ENCODE measurements at regions not wholly inside any gene's neighbourhood (a gene's known extent, or its start where the extent isn't known, plus 50 kb on each side); places are given as distances from the start of the nearest gene placed in this dataset.

GRCh38 chr17:77737442-77738265 lies 220.8 kb upstream of the TNRC6C start:
- DNase-seq = no peak

DNA sequence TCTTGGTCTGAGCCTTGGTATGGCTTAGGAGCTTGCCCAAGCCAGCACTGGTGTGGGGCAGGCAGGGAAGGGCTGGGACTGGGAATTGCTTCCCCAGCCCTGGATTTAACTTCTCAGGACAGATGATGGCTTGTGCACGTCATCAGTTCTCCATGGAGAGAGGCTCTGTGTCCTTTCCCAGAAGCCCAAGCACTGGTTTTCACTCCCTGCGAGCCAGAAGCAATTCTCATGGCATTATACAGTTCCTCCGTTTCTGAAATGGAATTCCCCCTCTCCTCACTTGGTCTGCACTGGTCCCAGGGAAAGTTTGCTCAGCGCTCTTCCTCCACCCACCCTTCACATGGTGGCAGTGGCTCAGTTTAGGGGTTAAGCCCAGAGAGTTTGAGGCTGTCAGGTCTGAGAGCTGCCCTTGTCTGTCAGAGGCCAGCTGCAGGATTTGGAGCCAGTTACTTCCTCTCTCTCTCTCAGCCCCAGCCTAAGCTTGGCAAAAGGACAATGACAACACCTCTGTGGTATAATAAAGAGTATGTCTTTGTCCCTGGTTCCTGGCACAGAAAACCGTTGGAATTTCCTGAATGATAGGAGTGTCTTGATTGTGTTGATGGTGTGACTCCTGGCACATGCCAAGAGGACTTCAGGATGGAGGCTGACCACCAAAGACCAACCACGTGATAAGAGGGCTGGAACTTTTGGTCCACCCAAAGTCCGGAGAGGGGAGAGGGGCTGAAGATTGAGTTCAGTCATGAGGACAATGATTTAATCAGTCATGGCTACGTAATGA lies 219.6 kb upstream of the TNRC6C start:
- DNase-seq = no peak

DNA sequence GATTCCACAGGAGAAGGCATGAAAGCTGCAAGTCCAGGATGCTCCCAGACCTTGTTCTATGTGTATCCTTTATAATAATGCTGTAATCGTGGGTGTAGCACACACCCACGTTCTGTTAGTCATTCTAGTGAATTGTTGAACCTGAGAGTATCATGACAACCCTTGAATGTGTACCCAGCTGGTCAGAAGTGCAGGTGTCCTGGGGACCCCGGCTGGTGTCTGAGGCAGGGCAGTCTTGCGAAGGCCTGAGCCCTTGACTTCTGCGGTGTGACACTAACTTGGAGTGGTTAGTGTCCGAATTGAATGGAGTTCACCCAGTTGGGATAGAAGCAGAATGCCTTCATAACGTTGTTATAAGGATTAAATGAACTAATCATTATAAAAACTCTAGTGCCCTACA lies 218.0 kb upstream of the TNRC6C start:
- DNase-seq = no peak

DNA sequence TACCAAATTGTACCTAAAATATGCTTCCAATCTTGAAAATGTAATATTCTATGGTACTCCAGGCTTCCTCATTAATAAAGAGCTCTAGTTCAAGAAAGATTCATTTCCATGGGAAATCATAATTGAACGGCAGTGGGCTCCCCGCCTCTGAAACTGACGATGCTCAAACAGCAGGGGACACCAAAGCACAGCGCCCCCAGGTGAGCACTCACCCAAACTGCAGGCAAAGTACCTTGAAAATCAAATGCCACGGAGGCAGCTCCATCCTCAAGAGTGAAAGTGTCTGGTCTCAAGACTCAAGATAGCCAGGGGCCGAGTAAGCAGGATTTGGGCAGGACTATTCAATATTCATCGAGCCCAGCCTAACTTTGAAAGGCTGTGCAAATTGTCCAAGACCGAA lies 217.4 kb upstream of the TNRC6C start:
- peak; percentile 36 for DNase-seq

GRCh38 chr17:77742579-77742978 lies 215.9 kb upstream of the TNRC6C start:
- DNase-seq = no peak

DNA sequence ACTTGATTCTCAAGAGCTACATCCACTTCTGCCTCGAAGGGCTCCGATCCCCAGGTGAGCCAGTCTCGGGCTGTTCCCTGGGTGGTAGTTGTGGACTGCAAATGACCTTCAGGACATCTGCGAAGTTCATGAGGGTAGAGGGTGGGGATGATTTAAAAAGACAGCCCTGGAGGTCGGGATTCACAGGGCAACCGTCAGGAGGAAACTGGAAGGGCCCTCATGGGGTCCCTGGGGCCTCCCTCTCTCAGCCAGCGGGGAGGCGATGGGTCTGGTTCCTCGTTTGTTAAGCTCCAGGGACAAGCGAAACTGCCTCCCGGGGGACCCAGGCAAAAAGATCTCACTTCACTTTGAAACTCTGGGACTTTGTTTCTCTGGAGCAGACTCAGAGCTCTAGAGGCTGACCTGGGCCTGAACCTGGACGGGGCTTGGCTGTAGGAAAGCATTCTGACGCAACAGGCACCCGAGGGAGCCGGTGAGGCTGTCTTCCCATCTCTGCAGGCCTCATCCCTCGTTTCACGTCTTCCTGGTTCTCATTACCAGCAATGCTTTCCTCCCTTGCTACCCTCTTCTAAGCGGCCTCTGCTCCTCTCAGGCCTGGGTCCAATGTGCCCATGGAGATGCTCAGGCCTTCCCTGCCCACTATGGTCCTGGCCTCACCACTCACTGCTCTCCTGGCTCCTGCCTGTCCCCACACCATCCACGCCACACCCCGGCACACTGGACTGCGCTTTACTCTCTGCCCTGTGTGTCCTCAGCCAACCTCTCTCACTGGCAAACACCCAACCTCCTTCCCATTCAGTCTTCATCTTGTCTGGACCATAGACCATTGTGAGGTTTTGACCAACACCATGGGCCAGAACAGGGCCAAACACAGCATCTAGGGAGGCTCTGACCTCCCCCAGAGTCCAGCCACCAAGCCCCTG lies 214.2 kb upstream of the TNRC6C start:
- DNase-seq = no peak

DNA sequence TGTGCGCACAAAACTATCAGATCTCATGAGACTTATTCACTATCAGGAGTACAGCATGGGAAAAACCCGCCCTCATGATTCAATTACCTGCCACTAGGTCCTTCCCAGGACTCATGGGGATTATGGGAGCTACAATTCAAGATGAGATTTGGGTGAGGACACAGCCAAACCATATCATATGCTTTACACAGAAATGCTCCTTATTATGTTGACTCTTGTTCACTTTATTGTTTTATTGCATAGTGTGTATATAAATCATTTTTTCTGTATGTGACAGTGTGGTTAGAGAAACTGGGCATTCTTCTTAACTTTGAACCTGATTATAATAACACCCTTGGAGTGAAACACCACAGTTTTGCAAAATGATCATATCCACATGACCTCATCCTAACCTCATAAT lies 212.8 kb upstream of the TNRC6C start:
- DNase-seq = no peak

DNA sequence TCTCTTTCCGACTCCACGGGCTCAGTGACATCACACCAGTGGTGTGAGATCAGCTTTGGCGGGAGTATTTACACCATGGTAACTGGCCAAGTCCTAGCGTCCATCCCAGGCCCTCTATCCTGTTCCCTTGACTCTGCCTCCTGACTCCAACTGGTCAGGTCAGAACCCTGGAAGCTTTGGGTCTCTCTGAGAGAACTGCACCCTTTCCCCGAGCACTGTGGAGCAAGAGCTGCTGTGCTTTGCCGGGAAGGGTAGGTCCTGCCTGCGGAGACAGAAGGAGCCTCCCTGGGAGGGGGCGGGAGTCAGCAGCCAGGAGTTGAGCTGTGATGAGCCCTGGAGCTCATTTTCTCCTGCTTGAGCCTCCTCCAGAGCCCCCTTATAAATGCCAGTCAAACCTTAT lies 212.1 kb upstream of the TNRC6C start:
- no peak for DNase-seq

DNA sequence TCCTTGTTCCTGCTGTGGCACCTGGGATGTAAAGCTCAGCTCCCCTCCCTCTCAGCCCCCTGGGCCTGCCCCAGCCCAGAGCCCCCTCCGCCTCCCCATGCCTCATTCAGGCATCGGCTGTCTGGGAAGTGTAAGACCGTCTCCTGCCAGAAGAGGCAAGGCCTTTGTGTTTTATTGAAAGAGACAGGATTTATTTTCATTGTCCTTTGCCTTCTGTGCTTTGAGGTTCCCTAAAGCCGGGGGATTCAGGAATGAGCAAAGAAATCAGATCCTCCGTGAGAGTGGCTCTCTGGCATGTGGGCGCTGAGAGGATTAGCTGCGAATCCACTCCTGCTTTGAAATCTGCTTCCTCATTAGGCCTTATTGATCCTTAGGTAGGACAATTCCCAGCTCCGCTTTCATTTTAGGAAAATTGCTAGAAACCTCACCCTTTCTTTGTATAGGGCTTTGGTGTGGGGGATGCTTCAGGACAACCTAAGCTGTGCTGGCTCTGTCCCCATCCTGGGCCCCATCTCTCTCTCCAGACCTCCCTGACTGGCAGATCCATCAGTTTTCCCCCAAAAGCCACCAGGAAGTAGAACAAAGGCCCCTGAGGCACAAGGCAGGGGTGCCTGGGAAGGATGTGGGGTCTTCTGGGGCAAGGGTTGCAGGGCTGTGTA lies 211.5 kb upstream of the TNRC6C start:
- DNase-seq = no peak

GRCh38 chr17:77748436-77748835 lies 210.1 kb upstream of the TNRC6C start:
- DNase-seq = no peak

DNA sequence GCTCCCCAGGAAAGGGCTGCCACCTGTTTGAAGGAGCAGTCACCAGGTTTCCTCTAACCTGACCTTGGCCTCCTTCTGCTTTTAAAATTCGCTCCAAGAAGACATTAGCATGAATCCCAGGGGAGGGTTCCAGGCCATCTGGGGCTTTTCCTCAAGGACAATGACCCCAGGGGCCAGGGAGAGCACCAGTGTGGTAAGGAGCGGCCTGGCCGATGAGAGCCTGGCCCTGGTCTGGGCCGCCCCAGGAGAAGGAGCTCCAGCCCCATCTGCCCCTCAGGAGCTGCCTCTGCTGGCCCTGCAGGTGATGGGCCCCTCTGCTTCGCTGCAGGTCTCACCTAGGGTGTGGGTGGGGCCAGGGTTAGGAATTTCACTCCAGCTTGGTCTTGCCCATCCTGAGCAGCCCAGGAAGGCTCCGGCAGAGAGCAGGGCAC lies 209.2 kb upstream of the TNRC6C start:
- DNase-seq = no peak

DNA sequence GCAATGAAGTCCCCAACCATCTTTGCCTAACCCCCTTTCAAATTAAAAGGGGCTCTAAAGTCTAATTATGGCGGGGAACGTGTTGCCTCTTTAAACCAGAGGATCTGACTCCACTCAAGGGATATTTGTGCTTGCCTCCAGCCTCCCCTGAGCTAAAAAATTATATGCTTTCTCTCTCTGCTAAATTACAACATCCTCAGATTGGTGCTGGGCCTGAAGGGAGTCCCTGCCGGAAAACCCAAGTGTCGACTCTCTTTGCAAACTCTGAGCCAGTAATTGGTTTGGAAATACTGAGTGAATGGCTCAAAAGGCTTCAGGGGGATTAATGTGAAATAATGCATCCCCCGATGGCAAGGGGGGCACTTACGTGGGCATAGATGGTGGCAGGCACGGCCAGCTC lies 208.5 kb upstream of the TNRC6C start:
- no peak for DNase-seq

DNA sequence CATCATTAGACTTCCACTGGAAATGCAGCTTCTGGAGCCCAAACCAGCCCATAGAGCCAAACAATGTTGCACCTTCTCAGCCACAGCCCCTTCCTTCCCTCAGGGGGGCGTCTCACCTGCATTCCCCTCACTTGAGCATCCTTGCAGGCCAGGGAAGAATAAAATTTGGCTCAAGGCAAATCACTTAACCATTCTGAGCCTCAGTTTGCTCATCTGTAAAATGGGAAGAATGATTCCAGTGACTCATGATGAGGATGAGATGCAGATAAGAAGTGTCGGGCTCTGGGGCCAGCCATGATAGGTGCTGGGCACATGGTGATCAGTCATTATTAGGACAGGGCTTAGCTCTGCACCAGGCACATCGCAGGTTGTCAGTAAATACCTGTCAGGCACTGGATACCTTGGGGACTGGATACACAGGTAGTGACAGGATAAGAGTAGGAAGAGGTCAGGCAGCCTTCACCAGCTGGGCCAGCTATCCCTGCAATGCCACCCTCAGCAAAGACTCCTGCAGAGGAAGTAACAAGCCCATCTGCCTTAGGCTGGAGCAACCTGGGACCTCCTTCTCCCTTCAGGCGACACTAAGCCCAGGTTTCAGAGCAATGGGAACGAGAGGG lies 208.0 kb upstream of the TNRC6C start:
- no peak for DNase-seq

DNA sequence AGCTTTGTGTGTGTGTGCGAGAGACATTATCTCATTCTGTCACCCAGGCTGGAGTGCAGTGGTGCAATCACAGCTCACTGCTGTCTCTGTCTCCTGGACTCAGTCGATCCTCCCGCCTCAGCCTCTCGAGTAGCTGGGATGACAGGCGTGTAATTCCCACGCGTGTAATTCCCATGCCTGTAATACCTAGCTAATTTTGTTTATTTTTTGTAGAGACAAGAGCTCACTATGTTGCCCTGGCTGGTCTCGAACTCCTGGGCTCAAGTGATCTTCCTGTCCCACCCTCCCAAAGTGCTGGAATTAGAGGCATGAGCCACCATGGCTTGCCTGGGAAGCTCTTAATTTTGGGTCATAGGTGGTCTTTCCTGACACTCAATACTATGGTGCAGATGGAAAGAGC lies 205.3 kb upstream of the TNRC6C start:
- DNase-seq = no peak

- no peak for DNase-seq
Measured at GRCh38 chr17:77753691-77754245, 204.7 kb upstream of the TNRC6C start.

GRCh38 chr17:77754956-77755355 lies 203.5 kb upstream of the TNRC6C start:
- no peak for DNase-seq

DNA sequence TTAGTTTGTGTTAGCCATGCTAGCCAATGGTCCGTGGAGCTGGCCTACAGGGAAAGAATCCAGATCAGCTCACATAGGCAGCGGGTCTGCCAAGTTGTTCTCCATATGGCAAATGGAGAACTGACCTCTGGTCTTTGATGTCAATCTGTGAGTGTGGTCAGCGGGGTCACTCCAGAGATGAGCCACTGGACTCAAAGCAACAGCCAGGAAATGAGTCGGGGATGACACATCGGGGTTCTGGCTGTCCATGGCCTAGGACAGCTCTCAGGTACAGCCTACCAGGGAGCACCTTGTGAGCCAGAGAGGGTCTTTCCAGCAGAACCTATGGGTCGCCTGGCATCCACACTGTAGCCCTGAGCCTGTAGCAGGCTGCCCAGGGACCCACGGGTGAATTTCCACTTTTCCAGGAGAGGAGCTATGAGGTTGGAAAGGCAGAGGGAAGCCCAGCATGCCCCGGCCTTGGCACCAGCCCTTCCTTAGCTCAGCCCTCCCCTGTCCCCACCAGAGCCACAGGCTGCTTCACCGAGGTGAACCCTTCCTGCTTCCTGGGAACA lies 203.0 kb upstream of the TNRC6C start:
- no peak for DNase-seq

- no peak for DNase-seq
Measured at GRCh38 chr17:77756028-77756427, 202.5 kb upstream of the TNRC6C start.

DNA sequence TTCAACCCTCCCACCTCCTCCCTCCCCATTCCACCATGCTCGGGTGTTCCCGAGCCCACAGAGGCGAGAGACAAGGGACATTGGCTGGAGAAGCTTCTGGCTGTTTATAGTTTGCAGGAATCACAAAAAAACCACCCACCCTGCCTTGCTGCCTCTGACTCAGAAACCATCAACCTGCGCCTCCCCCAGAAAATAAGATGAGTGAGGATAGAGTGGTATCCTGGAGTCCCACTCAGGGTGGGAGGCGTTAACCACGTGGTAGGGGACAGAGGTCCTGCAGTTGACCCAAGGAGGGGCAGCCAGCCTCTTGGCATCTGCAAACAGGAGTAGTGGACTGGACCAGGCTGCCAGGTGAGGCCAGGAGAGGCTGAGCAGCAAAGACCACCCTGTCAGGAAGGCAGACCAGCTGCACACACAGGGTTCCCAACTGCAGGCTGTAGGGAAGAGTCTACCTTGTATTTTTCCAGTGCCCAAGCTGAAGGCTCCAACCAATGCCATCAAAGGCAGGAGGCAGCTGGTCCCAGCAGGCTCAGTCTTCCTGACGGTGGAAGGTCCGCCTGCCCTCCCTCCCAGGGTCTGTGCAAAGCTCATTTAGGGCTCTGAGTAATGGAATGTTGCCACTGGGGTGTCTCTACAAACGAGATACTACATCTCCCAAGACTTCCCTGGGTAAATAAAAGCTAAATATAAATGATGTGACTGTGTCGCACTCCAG lies 201.5 kb upstream of the TNRC6C start:
- DNase-seq = no peak

DNA sequence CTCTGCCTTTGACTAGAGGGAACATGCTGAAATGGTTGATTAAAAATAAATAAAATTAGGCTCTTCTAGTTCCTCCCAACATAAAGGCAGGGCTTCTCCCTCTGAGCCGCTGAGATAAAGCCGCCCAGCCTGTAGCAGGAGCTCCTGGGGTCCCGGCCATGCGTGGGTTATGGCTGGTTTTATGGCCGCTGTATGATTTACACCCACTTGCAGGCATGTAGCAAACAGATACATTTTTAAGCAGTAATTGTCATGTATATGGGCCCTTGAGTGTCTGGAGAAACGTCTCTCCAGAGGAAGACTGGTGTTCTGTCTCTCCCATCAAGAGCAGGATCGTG lies 201.0 kb upstream of the TNRC6C start:
- DNase-seq = no peak

DNA sequence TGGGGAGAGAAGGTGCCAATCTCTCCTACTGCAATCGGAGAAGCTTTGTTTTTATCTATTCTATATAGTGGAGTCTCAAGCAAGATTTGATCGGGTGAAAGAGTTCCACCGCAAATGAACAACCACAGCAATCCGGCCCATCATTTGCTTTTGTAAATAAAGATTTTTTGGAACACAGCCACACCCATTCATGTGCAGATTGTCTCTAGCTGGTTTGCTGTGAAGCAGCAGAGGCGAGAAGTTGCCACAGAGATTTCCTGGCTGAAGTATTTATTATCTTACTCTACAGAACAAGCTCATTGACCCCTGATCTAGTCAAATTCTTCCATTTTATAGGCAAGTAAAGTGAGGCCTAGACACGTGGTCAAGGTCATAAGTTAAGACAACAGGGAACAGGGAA lies 195.5 kb upstream of the TNRC6C start:
- no peak for DNase-seq
